Mucosa of stomach (tissue), 1 donor: ENCODE measurements at regions not wholly inside any gene's neighbourhood (a gene's known extent, or its start where the extent isn't known, plus 50 kb on each side); places are given as distances from the start of the nearest gene placed in this dataset.

ENCODE experiments used
- H3K27me3 ChIP-seq: one replicate; pipeline ENCODE4 v1.7.0; 2013; ENCODE audit warnings: mild to moderate bottlenecking, low read length; ENCODE audit not compliant: control insufficient read depth, insufficient read depth
- H3K36me3 ChIP-seq: one replicate; pipeline ENCODE4 v1.7.0; 2013; ENCODE audit warnings: low read length; ENCODE audit not compliant: control insufficient read depth, insufficient read depth
- H3K4me1 ChIP-seq: one replicate; pipeline ENCODE4 v1.7.0; 2013; ENCODE audit warnings: mild to moderate bottlenecking, low read length; ENCODE audit not compliant: control insufficient read depth, insufficient read depth
- H3K4me3 ChIP-seq: one replicate; pipeline ENCODE4 v1.7.0; 2013; ENCODE audit warnings: low read length
- H3K9ac ChIP-seq: one replicate; pipeline ENCODE4 v1.7.0; 2013; ENCODE audit warnings: mild to moderate bottlenecking, low read length, moderate library complexity
- H3K9me3 ChIP-seq: one replicate; pipeline ENCODE4 v1.7.0; 2013; ENCODE audit warnings: mild to moderate bottlenecking, low read length, moderate library complexity; ENCODE audit not compliant: control insufficient read depth
- donor health status: Pancreatic carcinoma.

- Histone ChIP-seq H3K36me3 (no peaks in the 10 kb centered on the region), H3K27me3 (no peaks in the 10 kb centered on the region), H3K4me1 (peaks cover 11% of the 10 kb centered on the region), H3K4me3 (no peak overlapping the region), H3K9ac (no peak overlapping the region), H3K9me3 (no peaks in the 10 kb centered on the region)
Observed at GRCh38 chr12:75715323-75715644, 203.9 kb upstream of the KRR1 start.

GRCh38 chr12:75714462-75715322 is 203.3 kb upstream of the KRR1 start:
- Histone ChIP-seq H3K9me3 (no peaks in the 10 kb centered on the region), H3K4me3 (no peak overlapping the region), H3K36me3 (no peaks in the 10 kb centered on the region), H3K27me3 (no peaks in the 10 kb centered on the region), H3K4me1 (peaks cover 11% of the 10 kb centered on the region), H3K9ac (no peak overlapping the region)

- Histone ChIP-seq H3K27me3 (no peaks in the 10 kb centered on the region), H3K36me3 (no peaks in the 10 kb centered on the region), H3K4me1 (peaks cover 11% of the 10 kb centered on the region), H3K9ac (no peak overlapping the region), H3K4me3 (no peak overlapping the region), H3K9me3 (no peaks in the 10 kb centered on the region)
Observed at GRCh38 chr12:75713434-75713833, 202.0 kb upstream of the KRR1 start.

DNA sequence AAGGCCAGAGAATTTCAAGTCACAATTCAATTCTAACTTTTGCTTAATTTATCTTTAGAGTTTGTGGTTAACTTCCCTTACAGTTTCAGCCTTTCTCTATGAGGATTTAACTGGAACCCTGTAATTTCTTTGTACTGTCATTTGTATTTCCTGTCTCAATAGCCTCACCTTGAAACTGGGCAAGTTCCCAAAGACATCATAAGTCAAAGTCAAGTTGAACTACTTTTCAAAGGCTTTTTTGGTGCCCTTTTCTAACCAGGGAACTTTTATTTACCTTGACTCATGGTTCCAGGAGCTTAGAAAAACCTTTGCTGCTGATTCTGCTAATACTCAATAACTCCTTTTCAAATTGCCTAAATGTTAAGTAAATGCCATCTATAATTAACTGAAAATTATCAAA is 200.8 kb upstream of the KRR1 start:
- H3K4me3 ChIP-seq, result no peak overlapping the region
- peaks cover 11% of the 10 kb centered on the region for H3K4me1 ChIP-seq
- H3K27me3 ChIP-seq, result no peaks in the 10 kb centered on the region
- H3K36me3 ChIP-seq, result no peaks in the 10 kb centered on the region
- H3K9ac ChIP-seq, result no peak overlapping the region
- H3K9me3 ChIP-seq, result no peaks in the 10 kb centered on the region

- Histone ChIP-seq H3K4me3 (no peak overlapping the region), H3K36me3 (no peaks in the 10 kb centered on the region), H3K27me3 (no peaks in the 10 kb centered on the region), H3K4me1 (peaks cover 18% of the 10 kb centered on the region), H3K9me3 (no peaks in the 10 kb centered on the region), H3K9ac (no peak overlapping the region)
Observed at GRCh38 chr12:75711271-75711670, 199.9 kb upstream of the KRR1 start.

GRCh38 chr12:75710361-75711069 is 199.1 kb upstream of the KRR1 start:
- Histone ChIP-seq H3K27me3 (no peaks in the 10 kb centered on the region), H3K9ac (no peak overlapping the region), H3K4me3 (no peak overlapping the region), H3K36me3 (no peaks in the 10 kb centered on the region), H3K4me1 (peaks cover 20% of the 10 kb centered on the region), H3K9me3 (no peaks in the 10 kb centered on the region)

- no peaks in the 10 kb centered on the region for H3K9me3 ChIP-seq
- no peak overlapping the region for H3K4me3 ChIP-seq
- peaks cover 20% of the 10 kb centered on the region for H3K4me1 ChIP-seq
Observed at GRCh38 chr12:75709503-75709902, 198.1 kb upstream of the KRR1 start.

GRCh38 chr12:75708802-75709201 is 197.4 kb upstream of the KRR1 start:
- Histone ChIP-seq H3K4me3 (no peak overlapping the region), H3K4me1 (peaks cover 20% of the 10 kb centered on the region), H3K36me3 (no peaks in the 10 kb centered on the region)

More at GRCh38 chr12:75709503-75709902, 198.1 kb upstream of the KRR1 start:
- Histone ChIP-seq H3K9ac (no peak overlapping the region), H3K36me3 (no peaks in the 10 kb centered on the region), H3K27me3 (no peaks in the 10 kb centered on the region)

GRCh38 chr12:75707983-75708382 is 196.6 kb upstream of the KRR1 start:
- Histone ChIP-seq H3K4me3 (no peak overlapping the region), H3K27me3 (no peaks in the 10 kb centered on the region), H3K36me3 (no peaks in the 10 kb centered on the region), H3K9me3 (no peaks in the 10 kb centered on the region), H3K9ac (no peak overlapping the region), H3K4me1 (peaks cover 20% of the 10 kb centered on the region)

More at GRCh38 chr12:75708802-75709201, 197.4 kb upstream of the KRR1 start:
- H3K9ac ChIP-seq, result no peak overlapping the region
- no peaks in the 10 kb centered on the region for H3K27me3 ChIP-seq
- H3K9me3 ChIP-seq, result no peaks in the 10 kb centered on the region

DNA sequence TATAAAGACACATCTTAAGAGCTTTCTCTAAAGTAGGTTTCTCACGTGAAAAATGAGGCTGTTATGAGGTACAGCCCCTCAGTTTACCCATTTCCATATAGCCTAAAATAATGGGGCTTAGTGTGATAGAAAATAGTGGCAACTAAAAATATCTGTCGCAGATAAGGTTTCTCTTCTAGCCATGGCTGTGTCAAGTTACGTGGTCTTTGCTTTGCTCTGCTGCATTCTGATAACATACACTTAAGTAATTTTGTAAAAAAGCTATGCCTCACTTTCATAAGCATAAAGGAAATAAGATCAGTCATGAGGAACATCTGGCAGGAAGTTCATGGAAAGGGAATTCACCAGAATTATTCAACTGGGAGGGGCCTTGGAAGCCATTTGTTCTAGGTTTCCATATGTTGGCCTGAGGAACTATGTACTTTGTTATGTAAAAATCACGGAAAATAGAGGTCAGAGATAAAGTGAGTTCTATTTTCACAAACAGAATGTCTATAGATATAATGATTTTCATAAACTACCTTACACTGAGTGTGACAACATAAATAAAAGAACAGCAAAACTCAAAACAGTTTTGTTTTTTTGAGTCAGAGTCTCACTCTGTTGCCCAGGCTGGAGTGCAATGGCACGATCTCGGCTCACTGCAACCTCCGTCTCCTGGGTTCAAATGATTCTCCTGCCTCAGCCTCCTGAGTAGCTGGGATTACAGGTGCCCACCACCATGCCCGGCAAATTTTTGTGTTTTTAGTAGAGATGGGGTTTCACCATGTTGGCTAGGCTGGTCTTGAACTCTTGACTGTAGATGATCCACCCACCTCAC is 195.6 kb upstream of the KRR1 start:
- Histone ChIP-seq H3K36me3 (no peaks in the 10 kb centered on the region), H3K4me1 (peaks cover 18% of the 10 kb centered on the region), H3K27me3 (no peaks in the 10 kb centered on the region), H3K4me3 (no peak overlapping the region), H3K9ac (no peak overlapping the region), H3K9me3 (no peaks in the 10 kb centered on the region)

GRCh38 chr12:75705749-75706711 is 194.6 kb upstream of the KRR1 start:
- no peaks in the 10 kb centered on the region for H3K36me3 ChIP-seq
- H3K27me3 ChIP-seq, result no peaks in the 10 kb centered on the region
- no peaks in the 10 kb centered on the region for H3K9me3 ChIP-seq
- no peak overlapping the region for H3K9ac ChIP-seq
- no peak overlapping the region for H3K4me3 ChIP-seq
- H3K4me1 ChIP-seq, result peaks cover 9% of the 10 kb centered on the region
